ENCODE measurements at regions not wholly inside any gene's neighbourhood (a gene's known extent, or its start where the extent isn't known, plus 50 kb on each side); places are given as distances from the start of the nearest gene placed in this dataset.

GRCh38 chr6:27754408-27754782 is 157.8 kb downstream of the OR2B2 start:
- H2BK120ac ChIP-seq (ENCODE audit: low read depth, low read length, poor library complexity, severe bottlenecking) = no peak overlapping the region
- H4K5ac ChIP-seq (ENCODE audit: insufficient read length, low read depth, low read length) = no peak overlapping the region

More at GRCh38 chr6:27754408-27754782, 157.8 kb downstream of the OR2B2 start:
- Mint-ChIP-seq H3K27ac (no peak overlapping the region), H3K36me3 (ENCODE audit: insufficient read depth in 1 of 3, low read depth in 3 of 3) (no peaks in the 10 kb centered on the region), H3K9me3 (no peaks in the 10 kb centered on the region; a peak in 3 of 5 replicates), H3K4me1 (peaks cover 30 to 37% of the 10 kb centered on the region in 2 experiments), H3K27me3 (ENCODE audit: low read depth) (peaks cover 81% of the 10 kb centered on the region), H3K4me3 (peak overlapping the region in 1 of 2 experiments; percentile 87; a peak in 3 of 5 replicates)
- Histone ChIP-seq H2AK5ac (ENCODE audit: insufficient read length, low read length) (no peak overlapping the region), H3K14ac (ENCODE audit: insufficient read depth, low read length) (no peak overlapping the region), H2AFZ (ENCODE audit: low read length) (no peak overlapping the region), H3T11ph (ENCODE audit: low read length) (no peak overlapping the region), H2BK20ac (ENCODE audit: low read depth, low read length, poor library complexity, severe bottlenecking) (no peak overlapping the region), H3K23me2 (ENCODE audit: insufficient read length, low read depth, low read length, poor library complexity, severe bottlenecking) (peaks cover 7% of the 10 kb centered on the region), H3K9me3 (ENCODE audit: control insufficient read depth, low read depth, low read length) (no peaks in the 10 kb centered on the region), H3K4me1 (ENCODE audit: insufficient read depth, low read length) (peaks cover 2% of the 10 kb centered on the region; the same call in 1 of the 2 replicates), H3K4ac (ENCODE audit: low read depth, low read length) (no peak overlapping the region), H4K8ac (replicated peaks; ENCODE audit: insufficient read length, low read depth, low read length) (no peak overlapping the region), H2BK5ac (ENCODE audit: insufficient read length, low read length) (no peak overlapping the region), H3K27me3 (ENCODE audit: insufficient read depth, low read length) (peaks cover 12% of the 10 kb centered on the region), H3K18ac (ENCODE audit: insufficient read length, low read depth, low read length) (no peak overlapping the region), H3K9ac (ENCODE audit: extremely low read depth, insufficient read length, low read length) (no peak overlapping the region), H2BK15ac (ENCODE audit: low read depth, low read length) (no peak overlapping the region), H3K79me1 (ENCODE audit: insufficient read depth, low read depth, low read length, poor library complexity, severe bottlenecking) (no peaks in the 10 kb centered on the region), H3K4me2 (ENCODE audit: insufficient read depth, insufficient read length, low read length) (peak overlapping the region; percentile 56), H3K27ac (ENCODE audit: insufficient read length, low read depth, low read length) (no peak overlapping the region), H4K91ac (ENCODE audit: insufficient read length, low read depth, low read length) (no peak overlapping the region), H3K56ac (ENCODE audit: insufficient read length, low read depth, low read length) (no peak overlapping the region), H2BK12ac (ENCODE audit: insufficient read length, low read depth, low read length) (no peak overlapping the region), H3K23ac (ENCODE audit: insufficient read length, low read depth, low read length) (no peak overlapping the region), H4K20me1 (ENCODE audit: control insufficient read depth, insufficient read depth, insufficient read length) (no peaks in the 10 kb centered on the region), H3K79me2 (ENCODE audit: insufficient read depth, low read length) (no peaks in the 10 kb centered on the region)
- DNase-seq = no peak
- WGBS (ENCODE audit: extremely low coverage, insufficient read length, low lambda C conversion rate) = no CpG with 5 or more reads among the region's 1 CpG
- no peak for TF ChIP-seq CTCF (conservative IDR thresholded peaks at IDR 0.05)
